ENCODE measurements at regions not wholly inside any gene's neighbourhood (a gene's known extent, or its start where the extent isn't known, plus 50 kb on each side); places are given as distances from the start of the nearest gene placed in this dataset.

DNA sequence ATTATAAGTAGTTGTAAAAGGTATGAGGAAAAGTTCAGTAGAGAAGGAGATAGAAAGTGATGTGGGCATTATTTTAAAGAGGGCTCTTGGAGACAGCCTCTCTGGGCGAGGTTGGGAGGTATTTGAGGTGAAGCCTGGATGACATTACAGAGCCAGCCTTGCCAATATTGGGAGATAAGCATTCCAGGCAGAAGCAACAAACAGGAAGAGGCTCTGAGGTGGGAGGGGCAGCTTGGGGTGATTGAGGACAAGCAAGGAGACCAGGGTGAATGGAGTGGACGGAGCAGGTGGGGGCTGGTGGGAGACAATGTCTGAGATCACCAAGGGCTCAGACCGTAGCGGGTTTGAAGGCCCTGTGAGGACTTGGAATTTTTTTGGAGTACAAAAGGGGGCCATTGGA, 87.3 kb downstream of the DYRK2 start:
- TF ChIP-seq, protein P1, sequence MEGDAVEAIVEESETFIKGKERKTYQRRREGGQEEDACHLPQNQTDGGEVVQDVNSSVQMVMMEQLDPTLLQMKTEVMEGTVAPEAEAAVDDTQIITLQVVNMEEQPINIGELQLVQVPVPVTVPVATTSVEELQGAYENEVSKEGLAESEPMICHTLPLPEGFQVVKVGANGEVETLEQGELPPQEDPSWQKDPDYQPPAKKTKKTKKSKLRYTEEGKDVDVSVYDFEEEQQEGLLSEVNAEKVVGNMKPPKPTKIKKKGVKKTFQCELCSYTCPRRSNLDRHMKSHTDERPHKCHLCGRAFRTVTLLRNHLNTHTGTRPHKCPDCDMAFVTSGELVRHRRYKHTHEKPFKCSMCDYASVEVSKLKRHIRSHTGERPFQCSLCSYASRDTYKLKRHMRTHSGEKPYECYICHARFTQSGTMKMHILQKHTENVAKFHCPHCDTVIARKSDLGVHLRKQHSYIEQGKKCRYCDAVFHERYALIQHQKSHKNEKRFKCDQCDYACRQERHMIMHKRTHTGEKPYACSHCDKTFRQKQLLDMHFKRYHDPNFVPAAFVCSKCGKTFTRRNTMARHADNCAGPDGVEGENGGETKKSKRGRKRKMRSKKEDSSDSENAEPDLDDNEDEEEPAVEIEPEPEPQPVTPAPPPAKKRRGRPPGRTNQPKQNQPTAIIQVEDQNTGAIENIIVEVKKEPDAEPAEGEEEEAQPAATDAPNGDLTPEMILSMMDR (IDR thresholded peaks at IDR 0.05), result no peak
- TF ChIP-seq ZFX (IDR thresholded peaks at IDR 0.05; ENCODE audit: borderline replicate concordance), result no peak

Measured in 22Rv1 (cell line).